ENCODE measurements at regions not wholly inside any gene's neighbourhood (a gene's known extent, or its start where the extent isn't known, plus 50 kb on each side); places are given as distances from the start of the nearest gene placed in this dataset.
A peak's percentile ranks its signal among the peaks of the same experiment; 100 is the strongest.

- DNase-seq (ENCODE audit: low spot score): peak; percentile 70
Measured at GRCh38 chr12:124445121-124445718, 122.2 kb downstream of the NCOR2 start.

GRCh38 chr12:124443931-124444712 lies 123.3 kb downstream of the NCOR2 start:
- DNase-seq (ENCODE audit: low spot score): no peak

- no peak for DNase-seq (ENCODE audit: low spot score)
Measured at GRCh38 chr12:124442772-124443445, 124.5 kb downstream of the NCOR2 start.

GRCh38 chr12:124442281-124442680 lies 125.1 kb downstream of the NCOR2 start:
- no peak for DNase-seq (ENCODE audit: low spot score)

GRCh38 chr12:124441443-124442194 lies 125.8 kb downstream of the NCOR2 start:
- DNase-seq (ENCODE audit: low spot score): no peak

GRCh38 chr12:124440841-124441381 lies 126.5 kb downstream of the NCOR2 start:
- DNase-seq (ENCODE audit: low spot score): no peak

- no peak for DNase-seq (ENCODE audit: low spot score)
Measured at GRCh38 chr12:124440031-124440626, 127.3 kb downstream of the NCOR2 start.

- no peak for DNase-seq (ENCODE audit: low spot score)
Measured at GRCh38 chr12:124438437-124439056, 128.9 kb downstream of the NCOR2 start.

GRCh38 chr12:124437617-124438436 lies 129.6 kb downstream of the NCOR2 start:
- DNase-seq (ENCODE audit: low spot score): no peak

GRCh38 chr12:124437121-124437520 lies 130.3 kb downstream of the NCOR2 start:
- no peak for DNase-seq (ENCODE audit: low spot score)

- no peak for DNase-seq (ENCODE audit: low spot score)
Measured at GRCh38 chr12:124436366-124436765, 131.0 kb downstream of the NCOR2 start.

GRCh38 chr12:124435806-124436345 lies 131.5 kb downstream of the NCOR2 start:
- DNase-seq (ENCODE audit: low spot score): no peak

GRCh38 chr12:124434951-124435805 lies 132.2 kb downstream of the NCOR2 start:
- no peak for DNase-seq (ENCODE audit: low spot score)

GRCh38 chr12:124434354-124434753 lies 133.1 kb downstream of the NCOR2 start:
- DNase-seq (ENCODE audit: low spot score): no peak

GRCh38 chr12:124433879-124434278 lies 133.5 kb downstream of the NCOR2 start:
- DNase-seq (ENCODE audit: low spot score): no peak

- DNase-seq (ENCODE audit: low spot score): no peak
Measured at GRCh38 chr12:124433147-124433874, 134.1 kb downstream of the NCOR2 start.

- DNase-seq (ENCODE audit: low spot score): no peak
Measured at GRCh38 chr12:124432376-124432775, 135.0 kb downstream of the NCOR2 start.

GRCh38 chr12:124431971-124432370 lies 135.4 kb downstream of the NCOR2 start:
- DNase-seq (ENCODE audit: low spot score): no peak

Measured in D341Med (cell line).